C4-2B (cell line): ENCODE measurements at regions not wholly inside any gene's neighbourhood (a gene's known extent, or its start where the extent isn't known, plus 50 kb on each side); places are given as distances from the start of the nearest gene placed in this dataset.

Experiments
- H3K27ac ChIP-seq: fragments of 450-650 bp; 2 replicates; pipeline ENCODE4 v1.5.1; 2017
- CTCF ChIP-seq: fragments of 450-650 bp; conservative IDR thresholded peaks from 2 replicates; pipeline ENCODE4 v1.5.1; 2017; ENCODE audit warnings: mild to moderate bottlenecking
- ZFX ChIP-seq: fragments of 450-650 bp; IDR thresholded peaks from 2 replicates; pipeline ENCODE4 v1.6.1; 2017

- TF ChIP-seq CTCF (no peak), ZFX (no peak)
- no peak overlapping the region for H3K27ac ChIP-seq
Measured at GRCh38 chr6:140284871-140285270, 910.4 kb upstream of the CITED2 start.

- H3K27ac ChIP-seq = no peak overlapping the region
- TF ChIP-seq ZFX = no peak
- no peak for TF ChIP-seq CTCF
Measured at GRCh38 chr6:140283197-140283596, 908.7 kb upstream of the CITED2 start.

- H3K27ac ChIP-seq = no peak overlapping the region
Measured at GRCh38 chr6:140281767-140282166, 907.3 kb upstream of the CITED2 start.

GRCh38 chr6:140281236-140281635 lies 906.8 kb upstream of the CITED2 start:
- TF ChIP-seq CTCF (no peak), ZFX (no peak)
- H3K27ac ChIP-seq = no peak overlapping the region

More at GRCh38 chr6:140281767-140282166, 907.3 kb upstream of the CITED2 start:
- no peak for TF ChIP-seq CTCF

- no peak for TF ChIP-seq CTCF
- H3K27ac ChIP-seq = no peak overlapping the region
Measured at GRCh38 chr6:140276719-140277118, 902.3 kb upstream of the CITED2 start.

- no peak overlapping the region for H3K27ac ChIP-seq
- TF ChIP-seq ZFX (no peak), CTCF (no peak)
Measured at GRCh38 chr6:140276133-140276532, 901.7 kb upstream of the CITED2 start.

GRCh38 chr6:140275725-140276124 lies 901.3 kb upstream of the CITED2 start:
- H3K27ac ChIP-seq = no peak overlapping the region
- TF ChIP-seq ZFX (no peak), CTCF (no peak)
